Neural cell (in vitro differentiated cells): ENCODE measurements at regions not wholly inside any gene's neighbourhood (a gene's known extent, or its start where the extent isn't known, plus 50 kb on each side); places are given as distances from the start of the nearest gene placed in this dataset.

ENCODE experiments used
- H2AFZ ChIP-seq: fragments of 200-600, 300-800 bp; sonication (generic), shearing (Covaris generic); 2 replicates; pipeline ENCODE4 v1.6.0; 2014; ENCODE audit warnings: low read depth, mild to moderate bottlenecking, antibody characterized with exemption, low read length, moderate library complexity
- H3F3A ChIP-seq: fragments of 200-600 bp; shearing (Covaris generic); 2 replicates; pipeline ENCODE4 v1.6.1; 2016; ENCODE audit warnings: mild to moderate bottlenecking, moderate library complexity, mixed read lengths, antibody characterized with exemption, low read length; ENCODE audit not compliant: insufficient read depth, poor library complexity, severe bottlenecking
- H3K27ac ChIP-seq: fragments of 200-600, 300-800 bp; sonication (generic), shearing (Covaris generic); 2 replicates; pipeline ENCODE4 v1.5.1; 2014; ENCODE audit warnings: mild to moderate bottlenecking, low read length, moderate library complexity
- H3K27me3 ChIP-seq: fragments of 300-800, 200-600 bp; sonication (generic), shearing (Covaris generic); 2 replicates; pipeline ENCODE4 v1.6.0; 2014; ENCODE audit warnings: mild to moderate bottlenecking, low read depth, low read length, moderate library complexity; ENCODE audit not compliant: insufficient read depth
- H3K36me3 ChIP-seq: fragments of 300-800, 200-600 bp; sonication (generic), shearing (Covaris generic); 2 replicates; pipeline ENCODE4 v1.5.1; 2014; ENCODE audit warnings: mild to moderate bottlenecking, antibody characterized with exemption, low read length, moderate library complexity; ENCODE audit not compliant: insufficient read depth
- H3K4me2 ChIP-seq: fragments of 300-800, 200-600 bp; sonication (generic), shearing (Covaris generic); 2 replicates; pipeline ENCODE4 v1.6.0; 2014; ENCODE audit warnings: mild to moderate bottlenecking, low read length
- H3K4me3 ChIP-seq: fragments of 300-800, 200-600 bp; sonication (generic), shearing (Covaris generic); 2 replicates; pipeline ENCODE4 v1.5.1; 2014; ENCODE audit warnings: mild to moderate bottlenecking, low read length, moderate library complexity
- H3K79me2 ChIP-seq: fragments of 200-600 bp; shearing (Covaris generic); replicated peaks from 2 replicates; pipeline ENCODE4 v1.6.0; 2014; ENCODE audit warnings: mild to moderate bottlenecking, low read length, moderate library complexity; ENCODE audit not compliant: insufficient read depth
- H3K9ac ChIP-seq: fragments of 300-800, 200-600 bp; sonication (generic), shearing (Covaris generic); 2 replicates; pipeline ENCODE4 v1.6.1; 2016; ENCODE audit warnings: mild to moderate bottlenecking, low read length, mixed read lengths
- H3K9me2 ChIP-seq: fragments of 200-600 bp; shearing (Covaris generic); 2 replicates; pipeline ENCODE4 v1.6.1; 2016; ENCODE audit warnings: mild to moderate bottlenecking, low read length, mixed read lengths; ENCODE audit not compliant: insufficient read depth
- H3K9me3 ChIP-seq: fragments of 200-600, 300-800 bp; sonication (generic), shearing (Covaris generic); 2 replicates; pipeline ENCODE4 v1.6.1; 2016; ENCODE audit warnings: mild to moderate bottlenecking, mixed run types, low read length, moderate library complexity, mixed read lengths
- H4K20me1 ChIP-seq: fragments of 200-600 bp; shearing (Covaris generic); 2 replicates; pipeline ENCODE4 v1.6.1; 2016; ENCODE audit warnings: mild to moderate bottlenecking, mixed run types; ENCODE audit not compliant: insufficient read depth
- EP300 ChIP-seq: fragments of 450-650 bp; conservative IDR thresholded peaks from 2 replicates; pipeline ENCODE4 v1.6.1; 2014; ENCODE audit warnings: antibody characterized with exemption, mild to moderate bottlenecking, moderate library complexity; ENCODE audit not compliant: poor library complexity, severe bottlenecking
- EZH2 ChIP-seq: fragments of 200-600, 300-800 bp; shearing (Covaris generic), sonication (generic); IDR thresholded peaks from 2 replicates; pipeline ENCODE4 v1.6.1; 2014; ENCODE audit warnings: antibody characterized with exemption, low read length, borderline replicate concordance, mild to moderate bottlenecking; ENCODE audit not compliant: insufficient read depth, poor library complexity, severe bottlenecking
- MXI1 ChIP-seq: fragments of 450-650 bp; conservative IDR thresholded peaks from 2 replicates; pipeline ENCODE4 v1.6.1; 2014; ENCODE audit warnings: antibody characterized with exemption, mild to moderate bottlenecking; ENCODE audit not compliant: poor library complexity, severe bottlenecking
- RAD21 ChIP-seq: fragments of 450-650 bp; conservative IDR thresholded peaks from 2 replicates; pipeline ENCODE4 v1.6.1; 2014; ENCODE audit warnings: antibody characterized with exemption, mild to moderate bottlenecking, moderate library complexity
- SMC3 ChIP-seq: fragments of 450-650 bp; conservative IDR thresholded peaks from 2 replicates; pipeline ENCODE4 v1.6.1; 2014; ENCODE audit warnings: antibody characterized with exemption, mild to moderate bottlenecking, moderate library complexity; ENCODE audit not compliant: poor library complexity
- TAF1 ChIP-seq: IDR thresholded peaks from 2 replicates; pipeline ENCODE4 v1.6.1; 2012; ENCODE audit warnings: low read depth
- TF ChIP-seq, protein P1 (sequence below): fragments of 450-650 bp; IDR thresholded peaks from 2 replicates; pipeline ENCODE4 v1.5.1; 2014; ENCODE audit warnings: antibody characterized with exemption, mild to moderate bottlenecking, moderate library complexity; ENCODE audit not compliant: poor library complexity, severe bottlenecking
- TF ChIP-seq, protein P2 (sequence below): IDR thresholded peaks from 2 replicates; pipeline ENCODE4 v1.6.1; 2012; ENCODE audit warnings: borderline replicate concordance

DNA sequence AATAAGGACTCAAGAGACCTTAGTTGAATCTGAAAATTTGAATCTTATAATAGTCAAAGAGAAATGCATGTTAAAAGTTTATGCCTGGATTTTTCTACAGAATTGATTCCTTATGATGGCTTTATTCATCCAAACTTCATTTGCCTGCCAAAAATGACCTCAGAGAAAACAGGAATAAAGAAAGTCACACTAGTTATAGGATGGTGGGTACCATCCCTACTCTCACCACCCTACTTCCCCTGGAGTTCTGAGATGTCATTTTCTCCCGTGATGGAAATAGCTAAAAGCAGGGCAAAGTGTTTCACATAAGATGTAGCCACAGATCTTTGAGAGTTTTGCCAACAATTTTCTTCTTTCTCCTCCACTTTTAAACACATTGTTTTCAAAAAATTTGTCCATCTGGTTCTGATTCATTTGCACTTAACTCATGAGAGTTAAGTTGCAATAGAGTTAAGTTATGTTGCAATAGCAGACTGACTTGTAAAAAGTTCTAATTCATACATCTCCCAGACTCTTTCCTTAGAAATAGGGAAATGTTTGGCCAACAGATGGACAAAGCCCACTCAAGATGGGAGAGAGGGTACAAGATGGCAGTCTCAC, 384.6 kb downstream of the PLPP3 start:
- TF ChIP-seq MXI1 (no peak), EZH2 (no peak)
- TF ChIP-seq, protein P1, sequence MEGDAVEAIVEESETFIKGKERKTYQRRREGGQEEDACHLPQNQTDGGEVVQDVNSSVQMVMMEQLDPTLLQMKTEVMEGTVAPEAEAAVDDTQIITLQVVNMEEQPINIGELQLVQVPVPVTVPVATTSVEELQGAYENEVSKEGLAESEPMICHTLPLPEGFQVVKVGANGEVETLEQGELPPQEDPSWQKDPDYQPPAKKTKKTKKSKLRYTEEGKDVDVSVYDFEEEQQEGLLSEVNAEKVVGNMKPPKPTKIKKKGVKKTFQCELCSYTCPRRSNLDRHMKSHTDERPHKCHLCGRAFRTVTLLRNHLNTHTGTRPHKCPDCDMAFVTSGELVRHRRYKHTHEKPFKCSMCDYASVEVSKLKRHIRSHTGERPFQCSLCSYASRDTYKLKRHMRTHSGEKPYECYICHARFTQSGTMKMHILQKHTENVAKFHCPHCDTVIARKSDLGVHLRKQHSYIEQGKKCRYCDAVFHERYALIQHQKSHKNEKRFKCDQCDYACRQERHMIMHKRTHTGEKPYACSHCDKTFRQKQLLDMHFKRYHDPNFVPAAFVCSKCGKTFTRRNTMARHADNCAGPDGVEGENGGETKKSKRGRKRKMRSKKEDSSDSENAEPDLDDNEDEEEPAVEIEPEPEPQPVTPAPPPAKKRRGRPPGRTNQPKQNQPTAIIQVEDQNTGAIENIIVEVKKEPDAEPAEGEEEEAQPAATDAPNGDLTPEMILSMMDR = no peak
- H3K9me3 ChIP-seq = no peaks in the 10 kb centered on the region
- no peaks in the 10 kb centered on the region for H3K27me3 ChIP-seq
- H3K79me2 ChIP-seq = no peaks in the 10 kb centered on the region
- no peak overlapping the region for H3K9ac ChIP-seq
- H4K20me1 ChIP-seq = no peaks in the 10 kb centered on the region
- H3K9me2 ChIP-seq = no peaks in the 10 kb centered on the region
- H3K4me2 ChIP-seq = no peak overlapping the region
- H3K36me3 ChIP-seq = no peaks in the 10 kb centered on the region
- no peak overlapping the region for H3K27ac ChIP-seq
- H3K4me3 ChIP-seq = no peak overlapping the region
- no peaks in the 10 kb centered on the region for H3F3A ChIP-seq
- H2AFZ ChIP-seq = no peak overlapping the region

DNA sequence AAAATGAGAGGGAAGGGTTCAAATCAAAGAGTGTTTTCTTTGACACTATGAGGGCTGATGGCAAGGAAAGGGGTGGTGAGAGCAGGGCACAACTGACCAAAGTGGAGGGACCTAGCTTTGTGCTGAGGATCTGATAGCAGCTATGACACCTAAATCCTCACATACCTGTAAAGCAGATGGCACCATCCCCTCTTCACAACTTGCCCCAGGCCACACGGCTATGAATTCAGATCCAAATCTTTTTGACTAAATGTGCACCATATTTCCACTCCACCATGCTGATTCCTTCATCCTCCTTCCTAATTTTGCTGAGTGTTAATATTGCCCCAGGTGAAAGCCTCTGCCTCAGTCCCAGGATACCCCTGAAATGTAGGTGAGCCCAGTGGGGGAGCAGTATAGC, 385.7 kb downstream of the PLPP3 start:
- no peak for TF ChIP-seq SMC3
- TF ChIP-seq, protein P2, sequence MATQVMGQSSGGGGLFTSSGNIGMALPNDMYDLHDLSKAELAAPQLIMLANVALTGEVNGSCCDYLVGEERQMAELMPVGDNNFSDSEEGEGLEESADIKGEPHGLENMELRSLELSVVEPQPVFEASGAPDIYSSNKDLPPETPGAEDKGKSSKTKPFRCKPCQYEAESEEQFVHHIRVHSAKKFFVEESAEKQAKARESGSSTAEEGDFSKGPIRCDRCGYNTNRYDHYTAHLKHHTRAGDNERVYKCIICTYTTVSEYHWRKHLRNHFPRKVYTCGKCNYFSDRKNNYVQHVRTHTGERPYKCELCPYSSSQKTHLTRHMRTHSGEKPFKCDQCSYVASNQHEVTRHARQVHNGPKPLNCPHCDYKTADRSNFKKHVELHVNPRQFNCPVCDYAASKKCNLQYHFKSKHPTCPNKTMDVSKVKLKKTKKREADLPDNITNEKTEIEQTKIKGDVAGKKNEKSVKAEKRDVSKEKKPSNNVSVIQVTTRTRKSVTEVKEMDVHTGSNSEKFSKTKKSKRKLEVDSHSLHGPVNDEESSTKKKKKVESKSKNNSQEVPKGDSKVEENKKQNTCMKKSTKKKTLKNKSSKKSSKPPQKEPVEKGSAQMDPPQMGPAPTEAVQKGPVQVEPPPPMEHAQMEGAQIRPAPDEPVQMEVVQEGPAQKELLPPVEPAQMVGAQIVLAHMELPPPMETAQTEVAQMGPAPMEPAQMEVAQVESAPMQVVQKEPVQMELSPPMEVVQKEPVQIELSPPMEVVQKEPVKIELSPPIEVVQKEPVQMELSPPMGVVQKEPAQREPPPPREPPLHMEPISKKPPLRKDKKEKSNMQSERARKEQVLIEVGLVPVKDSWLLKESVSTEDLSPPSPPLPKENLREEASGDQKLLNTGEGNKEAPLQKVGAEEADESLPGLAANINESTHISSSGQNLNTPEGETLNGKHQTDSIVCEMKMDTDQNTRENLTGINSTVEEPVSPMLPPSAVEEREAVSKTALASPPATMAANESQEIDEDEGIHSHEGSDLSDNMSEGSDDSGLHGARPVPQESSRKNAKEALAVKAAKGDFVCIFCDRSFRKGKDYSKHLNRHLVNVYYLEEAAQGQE = no peak
- no peak for TF ChIP-seq EP300
- TF ChIP-seq TAF1 = no peak
- Histone ChIP-seq H3K9me3 (no peaks in the 10 kb centered on the region), H3K27me3 (no peaks in the 10 kb centered on the region), H3F3A (no peaks in the 10 kb centered on the region), H3K4me2 (no peak overlapping the region), H3K79me2 (no peaks in the 10 kb centered on the region), H3K36me3 (no peaks in the 10 kb centered on the region), H3K9me2 (no peaks in the 10 kb centered on the region), H3K9ac (no peak overlapping the region), H2AFZ (no peak overlapping the region), H3K4me3 (no peak overlapping the region), H3K27ac (no peak overlapping the region), H4K20me1 (no peaks in the 10 kb centered on the region)

DNA sequence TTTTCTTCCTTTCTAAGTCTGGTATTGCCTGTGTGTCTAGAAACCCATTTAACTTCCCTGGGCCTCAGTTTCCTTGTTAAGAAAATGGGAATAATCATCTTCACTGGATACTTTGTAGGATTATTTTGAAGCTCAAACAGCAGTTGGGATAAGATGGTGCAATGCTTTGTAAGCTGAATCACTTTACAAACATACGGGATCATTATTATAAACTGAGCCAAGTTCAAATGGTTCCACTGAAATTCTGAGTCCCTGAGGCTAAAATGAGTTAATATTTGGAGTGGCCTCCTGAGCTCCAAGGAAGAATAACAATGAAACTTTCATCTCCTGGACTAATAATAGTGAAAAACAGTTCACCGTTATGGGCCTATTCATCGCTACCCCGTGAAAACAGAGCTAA, 388.0 kb downstream of the PLPP3 start:
- Histone ChIP-seq H3K27me3 (no peaks in the 10 kb centered on the region), H3K9me2 (no peaks in the 10 kb centered on the region), H3K4me3 (no peak overlapping the region), H3K36me3 (no peaks in the 10 kb centered on the region), H4K20me1 (no peaks in the 10 kb centered on the region), H3K27ac (no peak overlapping the region), H3K4me2 (no peak overlapping the region), H2AFZ (no peak overlapping the region), H3K9me3 (no peaks in the 10 kb centered on the region), H3F3A (no peaks in the 10 kb centered on the region), H3K79me2 (no peaks in the 10 kb centered on the region), H3K9ac (no peak overlapping the region)
- TF ChIP-seq RAD21 (no peak), SMC3 (no peak)
- TF ChIP-seq, protein P1 = no peak
